Activated CD8-positive, alpha-beta memory T cell treated with anti-CD3 and anti-CD28 coated beads, Interleukin-2, amount 10 ng/mL, durations not matched to agents 7 days and 5 days (primary cell): ENCODE measurements at regions not wholly inside any gene's neighbourhood (a gene's known extent, or its start where the extent isn't known, plus 50 kb on each side); places are given as distances from the start of the nearest gene placed in this dataset.

Source experiments
- ATAC-seq: fragments of 150-1000 bp; cut with Tn5 transposase; one replicate; pipeline ENCODE4 v1.10.0; 2021; ENCODE audit warnings: moderate library complexity
- CTCF ChIA-PET: fragments of 350-600 bp; sonication (Branson Sonifier 250); formaldehyde crosslinking; loops from one replicate; lab custom pipeline; 2021; ENCODE audit warnings: antibody characterized with exemption; lab: Charles Lee
- DNase-seq: peaks from one replicate; pipeline ENCODE4 v3.0.0-alpha.2; 2020
- H3K27ac Mint-ChIP-seq: one replicate; pipeline ENCODE4 v1.8.0; 2021; ENCODE audit warnings: mild to moderate bottlenecking, mixed read lengths
- H3K27me3 Mint-ChIP-seq: one replicate; pipeline ENCODE4 v1.8.0; 2021; ENCODE audit warnings: mixed read lengths
- H3K36me3 Mint-ChIP-seq: one replicate; pipeline ENCODE4 v1.8.0; 2021; ENCODE audit warnings: mild to moderate bottlenecking, mixed read lengths
- H3K4me1 Mint-ChIP-seq: one replicate; pipeline ENCODE4 v1.8.0; 2021; ENCODE audit warnings: mixed read lengths
- H3K4me3 Mint-ChIP-seq: one replicate; pipeline ENCODE4 v1.8.0; 2021; ENCODE audit warnings: mild to moderate bottlenecking, moderate library complexity, mixed read lengths
- H3K9me3 Mint-ChIP-seq: one replicate; pipeline ENCODE4 v1.8.0; 2022; ENCODE audit warnings: low read depth, mixed read lengths

- no peak for DNase-seq
- Mint-ChIP-seq H3K9me3 (no peaks in the 10 kb centered on the region), H3K27me3 (no peaks in the 10 kb centered on the region), H3K4me3 (no peak overlapping the region), H3K27ac (no peak overlapping the region), H3K36me3 (no peaks in the 10 kb centered on the region), H3K4me1 (no peaks in the 10 kb centered on the region)
- CTCF ChIA-PET: no interaction called here
- no peak for ATAC-seq
Observed at GRCh38 chr4:17195461-17196275, 297.2 kb upstream of the LDB2 start.

GRCh38 chr4:17194586-17194985, 296.1 kb upstream of the LDB2 start:
- Mint-ChIP-seq H3K27me3 (no peaks in the 10 kb centered on the region), H3K9me3 (no peaks in the 10 kb centered on the region), H3K4me3 (no peak overlapping the region), H3K4me1 (no peaks in the 10 kb centered on the region), H3K36me3 (no peaks in the 10 kb centered on the region), H3K27ac (no peak overlapping the region)
- CTCF ChIA-PET: no interaction called here
- no peak for ATAC-seq
- no peak for DNase-seq

- ATAC-seq (no peak), DNase-seq (no peak)
- H3K27me3 Mint-ChIP-seq: no peaks in the 10 kb centered on the region
- H3K4me1 Mint-ChIP-seq: no peaks in the 10 kb centered on the region
- no peaks in the 10 kb centered on the region for H3K36me3 Mint-ChIP-seq
- H3K9me3 Mint-ChIP-seq: no peaks in the 10 kb centered on the region
- no peak overlapping the region for H3K4me3 Mint-ChIP-seq
- no peak overlapping the region for H3K27ac Mint-ChIP-seq
- CTCF ChIA-PET: no interaction called here
Observed at GRCh38 chr4:17189759-17190158, 291.3 kb upstream of the LDB2 start.

GRCh38 chr4:17189401-17189720, 290.9 kb upstream of the LDB2 start:
- Mint-ChIP-seq H3K27ac (no peak overlapping the region), H3K27me3 (no peaks in the 10 kb centered on the region), H3K4me3 (no peak overlapping the region), H3K36me3 (no peaks in the 10 kb centered on the region), H3K4me1 (no peaks in the 10 kb centered on the region), H3K9me3 (no peaks in the 10 kb centered on the region)
- CTCF ChIA-PET: no interaction called here
- ATAC-seq (no peak), DNase-seq (no peak)

GRCh38 chr4:17188547-17189400, 290.3 kb upstream of the LDB2 start:
- no peaks in the 10 kb centered on the region for H3K9me3 Mint-ChIP-seq
- no peaks in the 10 kb centered on the region for H3K36me3 Mint-ChIP-seq
- ATAC-seq (no peak), DNase-seq (no peak)
- CTCF ChIA-PET: no interaction called here
- no peak overlapping the region for H3K27ac Mint-ChIP-seq
- no peaks in the 10 kb centered on the region for H3K27me3 Mint-ChIP-seq
- no peak overlapping the region for H3K4me3 Mint-ChIP-seq
- H3K4me1 Mint-ChIP-seq: no peaks in the 10 kb centered on the region

- no peak for ATAC-seq
Observed at GRCh38 chr4:17188125-17188524, 289.7 kb upstream of the LDB2 start.

GRCh38 chr4:17187003-17187402, 288.6 kb upstream of the LDB2 start:
- Mint-ChIP-seq H3K27me3 (no peaks in the 10 kb centered on the region), H3K36me3 (no peaks in the 10 kb centered on the region), H3K27ac (no peak overlapping the region), H3K4me3 (no peak overlapping the region), H3K4me1 (no peaks in the 10 kb centered on the region), H3K9me3 (no peaks in the 10 kb centered on the region)
- DNase-seq (no peak), ATAC-seq (no peak)
- CTCF ChIA-PET: no interaction called here

More at GRCh38 chr4:17188125-17188524, 289.7 kb upstream of the LDB2 start:
- Mint-ChIP-seq H3K4me1 (no peaks in the 10 kb centered on the region), H3K9me3 (no peaks in the 10 kb centered on the region), H3K36me3 (no peaks in the 10 kb centered on the region), H3K27ac (no peak overlapping the region), H3K4me3 (no peak overlapping the region), H3K27me3 (no peaks in the 10 kb centered on the region)
- CTCF ChIA-PET: interaction anchor here (0.6 kb wide), 1 partner anchor 1162 kb away, joined by 3 read pairs; no protein-coding TSS in a partner anchor
- no peak for DNase-seq

- Mint-ChIP-seq H3K4me1 (no peaks in the 10 kb centered on the region), H3K4me3 (no peak overlapping the region), H3K27me3 (no peaks in the 10 kb centered on the region), H3K36me3 (no peaks in the 10 kb centered on the region), H3K9me3 (no peaks in the 10 kb centered on the region), H3K27ac (no peak overlapping the region)
- DNase-seq (no peak), ATAC-seq (no peak)
- CTCF ChIA-PET: no interaction called here
Observed at GRCh38 chr4:17182888-17183287, 284.4 kb upstream of the LDB2 start.

- DNase-seq (no peak), ATAC-seq (no peak)
- H3K27ac Mint-ChIP-seq: no peak overlapping the region
- CTCF ChIA-PET: no interaction called here
- peaks cover 2% of the 10 kb centered on the region for H3K27me3 Mint-ChIP-seq
- H3K4me1 Mint-ChIP-seq: no peaks in the 10 kb centered on the region
- H3K4me3 Mint-ChIP-seq: no peak overlapping the region
- no peaks in the 10 kb centered on the region for H3K9me3 Mint-ChIP-seq
- H3K36me3 Mint-ChIP-seq: no peaks in the 10 kb centered on the region
Observed at GRCh38 chr4:17174751-17175150, 276.3 kb upstream of the LDB2 start.

GRCh38 chr4:17173300-17173699, 274.9 kb upstream of the LDB2 start:
- H3K4me3 Mint-ChIP-seq: no peak overlapping the region
- no peak overlapping the region for H3K27ac Mint-ChIP-seq
- CTCF ChIA-PET: interaction anchor here (0.8 kb wide), 1 partner anchor 9 kb away, joined by 3 read pairs; no protein-coding TSS in a partner anchor
- H3K36me3 Mint-ChIP-seq: no peaks in the 10 kb centered on the region
- DNase-seq (no peak), ATAC-seq (no peak)
- no peaks in the 10 kb centered on the region for H3K9me3 Mint-ChIP-seq
- H3K27me3 Mint-ChIP-seq: peaks cover 9% of the 10 kb centered on the region
- H3K4me1 Mint-ChIP-seq: no peaks in the 10 kb centered on the region

- H3K27me3 Mint-ChIP-seq: peaks cover 9% of the 10 kb centered on the region
- no peaks in the 10 kb centered on the region for H3K4me1 Mint-ChIP-seq
- CTCF ChIA-PET: no interaction called here
- H3K27ac Mint-ChIP-seq: no peak overlapping the region
- no peak overlapping the region for H3K4me3 Mint-ChIP-seq
- H3K36me3 Mint-ChIP-seq: no peaks in the 10 kb centered on the region
- ATAC-seq (no peak), DNase-seq (no peak)
- H3K9me3 Mint-ChIP-seq: no peaks in the 10 kb centered on the region
Observed at GRCh38 chr4:17170131-17170530, 271.7 kb upstream of the LDB2 start.

- no peak for ATAC-seq
- H3K36me3 Mint-ChIP-seq: no peaks in the 10 kb centered on the region
- CTCF ChIA-PET: no interaction called here
- DNase-seq: no peak
- H3K9me3 Mint-ChIP-seq: no peaks in the 10 kb centered on the region
- H3K27me3 Mint-ChIP-seq: peaks cover 9% of the 10 kb centered on the region
- H3K4me3 Mint-ChIP-seq: no peak overlapping the region
- no peak overlapping the region for H3K27ac Mint-ChIP-seq
- H3K4me1 Mint-ChIP-seq: no peaks in the 10 kb centered on the region
Observed at GRCh38 chr4:17169699-17170098, 271.3 kb upstream of the LDB2 start.

GRCh38 chr4:17168571-17168970, 270.1 kb upstream of the LDB2 start:
- no peak for DNase-seq
- Mint-ChIP-seq H3K4me1 (no peaks in the 10 kb centered on the region), H3K9me3 (no peaks in the 10 kb centered on the region), H3K4me3 (no peak overlapping the region), H3K27ac (no peak overlapping the region), H3K36me3 (no peaks in the 10 kb centered on the region), H3K27me3 (peaks cover 9% of the 10 kb centered on the region)
- CTCF ChIA-PET: no interaction called here
- no peak for ATAC-seq

GRCh38 chr4:17166954-17167353, 268.5 kb upstream of the LDB2 start:
- Mint-ChIP-seq H3K4me3 (no peak overlapping the region), H3K4me1 (no peaks in the 10 kb centered on the region), H3K9me3 (no peaks in the 10 kb centered on the region), H3K27me3 (peaks cover 9% of the 10 kb centered on the region), H3K27ac (no peak overlapping the region), H3K36me3 (no peaks in the 10 kb centered on the region)
- DNase-seq (no peak), ATAC-seq (no peak)
- CTCF ChIA-PET: no interaction called here
